HL-60 (cell line): ENCODE measurements at regions not wholly inside any gene's neighbourhood (a gene's known extent, or its start where the extent isn't known, plus 50 kb on each side); places are given as distances from the start of the nearest gene placed in this dataset.

Experiments used
- DNase-seq, 2 experiments: peaks; one replicate each; pipeline ENCODE4 v3.0.0-alpha.2; 2010 to 2020; ENCODE audit warnings: low read depth in 1 of 2, low spot score in 1 of 2
- H3K27ac ChIP-seq: fragments of 250-450 bp; sonication (Bioruptor Pico); replicated peaks from 2 replicates; pipeline ENCODE4 v1.5.1; 2020; ENCODE audit warnings: mild to moderate bottlenecking, moderate library complexity
- H3K27me3 ChIP-seq: fragments of 250-450 bp; sonication (Bioruptor Pico); 2 replicates; pipeline ENCODE4 v1.5.1; 2021; ENCODE audit warnings: mild to moderate bottlenecking, moderate library complexity; ENCODE audit not compliant: insufficient read depth, poor library complexity, severe bottlenecking
- H3K4me3 ChIP-seq: replicated peaks from 2 replicates; pipeline ENCODE4 v1.5.1; 2011; ENCODE audit warnings: mild to moderate bottlenecking, control low read depth, low read length; ENCODE audit not compliant: insufficient read depth
- GABPA ChIP-seq: IDR thresholded peaks from 2 replicates; pipeline ENCODE4 v1.6.1; 2012; ENCODE audit warnings: low read depth
- POLR2AphosphoS5 ChIP-seq: IDR thresholded peaks from 2 replicates; pipeline ENCODE4 v1.6.1; 2012; ENCODE audit warnings: low read depth
- SPI1 ChIP-seq: IDR thresholded peaks from 2 replicates; pipeline ENCODE4 v1.6.1; 2012; ENCODE audit warnings: low read depth, mild to moderate bottlenecking, borderline replicate concordance
- TF ChIP-seq, protein P1 (sequence below): IDR thresholded peaks from 2 replicates; pipeline ENCODE4 v1.6.1; 2012; ENCODE audit warnings: low read depth; ENCODE audit not compliant: insufficient replicate concordance
- TF ChIP-seq, protein P2 (sequence below): IDR thresholded peaks from one replicate; pipeline ENCODE4 v1.5.1; 2011; ENCODE audit warnings: low read length, control low read depth, inconsistent platforms; ENCODE audit not compliant: insufficient read depth

DNA sequence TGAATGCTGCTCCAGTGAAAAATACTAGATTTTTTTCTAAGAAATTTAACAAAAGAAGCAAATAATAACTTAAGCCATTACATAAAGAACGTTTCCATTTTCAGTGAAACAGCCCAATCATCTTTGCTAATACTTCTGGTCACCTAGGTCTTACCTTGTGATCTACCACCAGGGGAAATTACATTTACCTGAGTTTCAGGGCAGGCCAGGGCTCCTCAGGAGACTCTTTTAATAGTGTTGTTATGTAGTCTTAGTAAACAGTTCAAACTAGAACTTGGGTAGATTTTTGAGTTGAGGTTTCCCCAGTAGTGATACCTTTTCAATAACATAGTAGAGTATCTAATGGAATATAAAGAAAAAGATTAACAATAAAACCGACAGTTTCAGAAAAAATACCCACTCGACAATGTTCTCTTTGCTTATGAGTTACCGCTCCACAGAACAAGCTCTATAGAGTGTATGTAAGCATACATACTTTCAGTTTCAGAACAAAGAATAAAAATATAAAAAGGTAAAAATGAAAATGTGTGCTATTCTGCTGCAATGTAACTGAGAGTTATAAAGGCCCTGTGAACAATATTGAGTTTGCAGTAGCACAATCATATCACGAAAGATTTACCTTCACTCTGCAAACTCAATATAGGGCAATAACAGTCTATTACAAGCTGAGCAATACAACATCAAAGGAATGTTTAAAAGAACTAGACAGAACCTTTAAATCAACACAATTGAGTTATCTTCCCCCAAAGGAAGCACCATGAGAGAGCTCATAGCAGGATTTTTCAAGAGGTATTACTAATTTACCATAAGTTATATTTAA lies 165.8 kb downstream of the ATOH1 start:
- no peak for DNase-seq
- Histone ChIP-seq H3K27ac (no peak overlapping the region), H3K4me3 (no peak overlapping the region), H3K27me3 (no peaks in the 10 kb centered on the region)
- no peak for TF ChIP-seq POLR2AphosphoS5
- TF ChIP-seq, protein P1, sequence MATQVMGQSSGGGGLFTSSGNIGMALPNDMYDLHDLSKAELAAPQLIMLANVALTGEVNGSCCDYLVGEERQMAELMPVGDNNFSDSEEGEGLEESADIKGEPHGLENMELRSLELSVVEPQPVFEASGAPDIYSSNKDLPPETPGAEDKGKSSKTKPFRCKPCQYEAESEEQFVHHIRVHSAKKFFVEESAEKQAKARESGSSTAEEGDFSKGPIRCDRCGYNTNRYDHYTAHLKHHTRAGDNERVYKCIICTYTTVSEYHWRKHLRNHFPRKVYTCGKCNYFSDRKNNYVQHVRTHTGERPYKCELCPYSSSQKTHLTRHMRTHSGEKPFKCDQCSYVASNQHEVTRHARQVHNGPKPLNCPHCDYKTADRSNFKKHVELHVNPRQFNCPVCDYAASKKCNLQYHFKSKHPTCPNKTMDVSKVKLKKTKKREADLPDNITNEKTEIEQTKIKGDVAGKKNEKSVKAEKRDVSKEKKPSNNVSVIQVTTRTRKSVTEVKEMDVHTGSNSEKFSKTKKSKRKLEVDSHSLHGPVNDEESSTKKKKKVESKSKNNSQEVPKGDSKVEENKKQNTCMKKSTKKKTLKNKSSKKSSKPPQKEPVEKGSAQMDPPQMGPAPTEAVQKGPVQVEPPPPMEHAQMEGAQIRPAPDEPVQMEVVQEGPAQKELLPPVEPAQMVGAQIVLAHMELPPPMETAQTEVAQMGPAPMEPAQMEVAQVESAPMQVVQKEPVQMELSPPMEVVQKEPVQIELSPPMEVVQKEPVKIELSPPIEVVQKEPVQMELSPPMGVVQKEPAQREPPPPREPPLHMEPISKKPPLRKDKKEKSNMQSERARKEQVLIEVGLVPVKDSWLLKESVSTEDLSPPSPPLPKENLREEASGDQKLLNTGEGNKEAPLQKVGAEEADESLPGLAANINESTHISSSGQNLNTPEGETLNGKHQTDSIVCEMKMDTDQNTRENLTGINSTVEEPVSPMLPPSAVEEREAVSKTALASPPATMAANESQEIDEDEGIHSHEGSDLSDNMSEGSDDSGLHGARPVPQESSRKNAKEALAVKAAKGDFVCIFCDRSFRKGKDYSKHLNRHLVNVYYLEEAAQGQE: no peak

DNA sequence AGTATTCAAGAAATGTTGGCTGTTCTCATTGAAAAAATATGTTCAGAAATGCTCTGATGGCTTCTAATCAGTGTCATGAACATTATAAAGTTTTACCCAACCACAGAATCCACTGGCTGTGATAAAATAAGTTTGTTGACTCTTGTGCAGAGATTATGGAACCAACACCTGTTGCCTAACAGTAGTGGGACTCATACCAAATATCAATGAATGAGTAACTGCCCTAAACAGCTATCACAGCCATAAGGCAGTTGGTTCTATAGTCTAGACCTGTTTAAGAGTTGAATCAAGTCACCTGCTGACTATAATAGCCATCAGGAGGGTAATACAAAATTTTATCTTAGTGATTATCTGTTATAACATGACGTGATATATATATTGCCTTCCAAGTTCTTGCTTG lies 168.3 kb downstream of the ATOH1 start:
- no peaks in the 10 kb centered on the region for H3K27me3 ChIP-seq
- TF ChIP-seq SPI1: no peak
- TF ChIP-seq POLR2AphosphoS5: no peak
- TF ChIP-seq, protein P1: no peak
- TF ChIP-seq, protein P2, sequence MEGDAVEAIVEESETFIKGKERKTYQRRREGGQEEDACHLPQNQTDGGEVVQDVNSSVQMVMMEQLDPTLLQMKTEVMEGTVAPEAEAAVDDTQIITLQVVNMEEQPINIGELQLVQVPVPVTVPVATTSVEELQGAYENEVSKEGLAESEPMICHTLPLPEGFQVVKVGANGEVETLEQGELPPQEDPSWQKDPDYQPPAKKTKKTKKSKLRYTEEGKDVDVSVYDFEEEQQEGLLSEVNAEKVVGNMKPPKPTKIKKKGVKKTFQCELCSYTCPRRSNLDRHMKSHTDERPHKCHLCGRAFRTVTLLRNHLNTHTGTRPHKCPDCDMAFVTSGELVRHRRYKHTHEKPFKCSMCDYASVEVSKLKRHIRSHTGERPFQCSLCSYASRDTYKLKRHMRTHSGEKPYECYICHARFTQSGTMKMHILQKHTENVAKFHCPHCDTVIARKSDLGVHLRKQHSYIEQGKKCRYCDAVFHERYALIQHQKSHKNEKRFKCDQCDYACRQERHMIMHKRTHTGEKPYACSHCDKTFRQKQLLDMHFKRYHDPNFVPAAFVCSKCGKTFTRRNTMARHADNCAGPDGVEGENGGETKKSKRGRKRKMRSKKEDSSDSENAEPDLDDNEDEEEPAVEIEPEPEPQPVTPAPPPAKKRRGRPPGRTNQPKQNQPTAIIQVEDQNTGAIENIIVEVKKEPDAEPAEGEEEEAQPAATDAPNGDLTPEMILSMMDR: no peak
- TF ChIP-seq GABPA: no peak
- no peak overlapping the region for H3K27ac ChIP-seq
- DNase-seq: no peak
- no peak overlapping the region for H3K4me3 ChIP-seq

DNA sequence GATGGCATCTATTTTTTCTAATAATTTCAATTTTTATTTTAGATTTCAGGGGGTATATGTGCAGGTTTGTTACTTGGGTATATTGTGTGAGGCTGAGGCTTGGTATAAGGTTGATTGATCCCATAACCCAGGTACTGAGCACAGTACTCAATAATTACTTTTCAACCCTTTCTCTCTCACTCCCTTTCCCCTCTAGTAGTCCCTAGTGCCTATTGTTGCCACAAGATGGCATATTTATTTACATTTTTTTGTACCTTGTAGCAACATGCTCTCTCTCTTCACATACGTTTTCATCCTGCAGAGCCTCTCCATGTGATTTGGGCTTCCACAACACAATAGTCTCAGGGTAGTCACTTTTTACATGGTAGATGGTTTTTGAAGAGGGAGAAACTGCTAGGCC lies 172.0 kb downstream of the ATOH1 start:
- H3K27me3 ChIP-seq: no peaks in the 10 kb centered on the region
- no peak overlapping the region for H3K4me3 ChIP-seq
- TF ChIP-seq GABPA (no peak), POLR2AphosphoS5 (no peak), SPI1 (no peak)
- TF ChIP-seq, protein P1: no peak
- TF ChIP-seq, protein P2: no peak
- DNase-seq: no peak
- no peak overlapping the region for H3K27ac ChIP-seq
